ENCODE measurements at regions not wholly inside any gene's neighbourhood (a gene's known extent, or its start where the extent isn't known, plus 50 kb on each side); places are given as distances from the start of the nearest gene placed in this dataset.
"Not testable (repeated sequence)": the region's sequence is repeated elsewhere in the genome, so short reads cannot be mapped to it uniquely, and the experiment has no call there.

DNA sequence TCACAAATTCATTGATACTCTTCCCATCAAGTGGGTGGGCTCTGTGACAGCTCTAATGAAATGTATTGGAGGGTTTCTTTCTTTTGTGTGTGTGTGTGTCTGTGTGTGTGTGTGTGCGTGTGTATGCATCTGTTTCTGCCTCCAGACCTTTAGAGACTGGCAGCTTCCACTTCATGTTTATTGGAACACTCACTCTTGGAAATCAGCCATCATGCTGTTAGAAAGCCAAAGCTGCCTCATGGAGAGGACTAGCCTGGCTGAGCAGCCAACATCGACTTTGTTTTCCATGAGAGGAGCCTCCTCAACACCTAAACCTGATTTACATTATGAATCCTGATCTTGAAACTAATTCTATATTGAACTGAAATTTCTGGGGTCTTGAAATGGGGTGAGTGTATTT, 128.5 kb upstream of the FAM174A start:
- no peak overlapping the region for H3K4me3 ChIP-seq (ENCODE audit: control insufficient read depth, low read depth, low read length)
- no peak for DNase-seq (ENCODE audit: low read depth)
- no peak for TF ChIP-seq CTCF (IDR thresholded peaks at IDR 0.05; ENCODE audit: control insufficient read depth, insufficient read depth, low read depth, low read length, missing control alignments)

- DNase-seq (ENCODE audit: low read depth) = no peak
- H3K4me3 ChIP-seq (ENCODE audit: control insufficient read depth, low read depth, low read length) = no peak overlapping the region
- TF ChIP-seq CTCF (IDR thresholded peaks at IDR 0.05; ENCODE audit: control insufficient read depth, insufficient read depth, low read depth, low read length, missing control alignments) = no peak
Measured at GRCh38 chr5:100402071-100402470, 133.1 kb upstream of the FAM174A start.

- H3K4me3 ChIP-seq (ENCODE audit: control insufficient read depth, low read depth, low read length) = no peak overlapping the region
- DNase-seq (ENCODE audit: low read depth) = no peak
- no peak for TF ChIP-seq CTCF (IDR thresholded peaks at IDR 0.05; ENCODE audit: control insufficient read depth, insufficient read depth, low read depth, low read length, missing control alignments)
Measured at GRCh38 chr5:100401149-100401548, 134.0 kb upstream of the FAM174A start.

- not testable (repeated sequence) for H3K4me3 ChIP-seq (ENCODE audit: control insufficient read depth, low read depth, low read length); DNase-seq (ENCODE audit: low read depth)
Measured at GRCh38 chr5:100398815-100399214, 136.4 kb upstream of the FAM174A start.

DNA sequence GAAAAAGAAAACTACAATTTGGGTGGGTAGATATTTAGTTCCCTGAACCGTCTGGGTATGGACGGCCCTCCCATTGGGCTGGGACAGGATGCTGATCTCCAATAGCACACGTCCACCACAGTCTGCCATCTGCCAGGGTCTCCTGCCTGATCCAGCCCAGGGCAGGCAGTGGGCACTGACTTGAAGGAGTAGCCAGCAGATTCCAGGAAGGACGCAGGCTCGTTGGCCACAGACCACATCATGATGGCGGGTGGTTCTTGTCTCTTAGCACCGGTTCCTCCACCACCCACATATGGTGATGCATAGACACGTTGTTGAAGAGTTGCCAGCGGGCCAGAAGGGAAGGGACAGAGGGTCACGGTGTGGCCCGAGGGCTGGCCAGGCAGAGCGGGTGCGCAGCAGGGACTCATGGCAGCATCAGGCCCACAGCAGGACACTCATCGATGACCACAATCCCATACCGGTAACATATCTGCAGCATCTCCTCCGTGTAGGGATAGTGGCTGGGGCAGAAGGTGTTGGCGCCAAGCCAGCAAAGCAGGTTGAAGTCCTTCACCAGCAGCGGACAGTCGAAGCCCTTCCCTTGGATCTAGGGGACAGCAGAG, 155.8 kb upstream of the FAM174A start:
- DNase-seq (ENCODE audit: low read depth); H3K4me3 ChIP-seq (ENCODE audit: control insufficient read depth, low read depth, low read length): not testable (repeated sequence)

- DNase-seq (ENCODE audit: low read depth); H3K4me3 ChIP-seq (ENCODE audit: control insufficient read depth, low read depth, low read length): not testable (repeated sequence)
Measured at GRCh38 chr5:100364757-100365478, 170.3 kb upstream of the FAM174A start.

- not testable (repeated sequence) for H3K4me3 ChIP-seq (ENCODE audit: control insufficient read depth, low read depth, low read length); DNase-seq (ENCODE audit: low read depth)
Measured at GRCh38 chr5:100364343-100364742, 170.8 kb upstream of the FAM174A start.

DNA sequence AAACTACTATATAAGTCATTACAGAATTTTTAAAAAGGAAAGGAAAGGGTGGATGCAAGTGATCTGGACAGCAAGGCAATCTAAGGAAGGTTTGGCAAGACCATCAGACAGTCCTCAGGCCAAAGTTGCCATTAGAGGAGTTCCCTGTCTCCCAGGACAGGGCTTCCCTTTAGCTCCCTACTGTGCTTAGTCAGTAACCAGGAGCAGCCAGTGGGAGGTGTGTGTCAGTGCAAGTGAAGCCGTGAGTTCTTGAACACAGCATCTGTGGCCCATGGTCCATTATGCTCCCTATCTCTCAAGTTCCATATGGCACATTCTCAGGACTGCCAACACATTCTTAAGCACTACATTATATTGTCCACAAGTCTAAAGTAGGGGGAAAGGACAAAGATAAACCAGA, 175.2 kb upstream of the FAM174A start:
- not testable (repeated sequence) for DNase-seq (ENCODE audit: low read depth)

GRCh38 chr5:100346269-100346668, 188.9 kb upstream of the FAM174A start:
- DNase-seq (ENCODE audit: low read depth); H3K4me3 ChIP-seq (ENCODE audit: control insufficient read depth, low read depth, low read length): not testable (repeated sequence)

More for the DNA sequence above, 175.2 kb upstream of the FAM174A start:
- not testable (repeated sequence) for H3K4me3 ChIP-seq (ENCODE audit: control insufficient read depth, low read depth, low read length)

DNA sequence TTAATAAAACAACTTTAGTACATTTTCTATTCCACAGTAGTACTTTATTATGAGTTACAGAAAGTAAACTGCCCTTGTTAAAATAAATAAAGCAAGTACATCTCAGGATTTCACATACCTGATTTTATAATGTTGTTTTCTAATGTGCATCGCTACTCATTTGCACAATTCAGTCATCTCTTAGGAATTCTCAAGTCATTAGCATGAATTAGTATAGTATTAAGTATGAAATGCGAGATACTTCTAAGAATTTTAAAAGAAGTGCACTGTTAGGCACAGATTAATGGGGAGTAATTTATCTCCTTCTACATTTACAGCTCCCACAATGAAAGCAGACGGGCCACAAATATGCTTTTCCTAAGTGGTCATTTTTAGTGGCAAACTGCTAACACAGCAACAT, 193.7 kb upstream of the FAM174A start:
- not testable (repeated sequence) for H3K4me3 ChIP-seq (ENCODE audit: control insufficient read depth, low read depth, low read length); DNase-seq (ENCODE audit: low read depth)
